M059J (cell line): ENCODE measurements at regions not wholly inside any gene's neighbourhood (a gene's known extent, or its start where the extent isn't known, plus 50 kb on each side); places are given as distances from the start of the nearest gene placed in this dataset.

Source experiments
- DNase-seq: peaks from one replicate; pipeline ENCODE4 v3.0.0-alpha.2; 2012; ENCODE audit warnings: low read depth

GRCh38 chr2:103959174-103960128 is 894.5 kb upstream of the POU3F3 start:
- DNase-seq: peak; percentile 1

GRCh38 chr2:103960129-103960513 is 893.8 kb upstream of the POU3F3 start:
- no peak for DNase-seq

- DNase-seq: no peak
Observed at GRCh38 chr2:103960951-103961350, 893.0 kb upstream of the POU3F3 start.

GRCh38 chr2:103961862-103962261 is 892.1 kb upstream of the POU3F3 start:
- no peak for DNase-seq

- no peak for DNase-seq
Observed at GRCh38 chr2:103962670-103963069, 891.2 kb upstream of the POU3F3 start.

DNA sequence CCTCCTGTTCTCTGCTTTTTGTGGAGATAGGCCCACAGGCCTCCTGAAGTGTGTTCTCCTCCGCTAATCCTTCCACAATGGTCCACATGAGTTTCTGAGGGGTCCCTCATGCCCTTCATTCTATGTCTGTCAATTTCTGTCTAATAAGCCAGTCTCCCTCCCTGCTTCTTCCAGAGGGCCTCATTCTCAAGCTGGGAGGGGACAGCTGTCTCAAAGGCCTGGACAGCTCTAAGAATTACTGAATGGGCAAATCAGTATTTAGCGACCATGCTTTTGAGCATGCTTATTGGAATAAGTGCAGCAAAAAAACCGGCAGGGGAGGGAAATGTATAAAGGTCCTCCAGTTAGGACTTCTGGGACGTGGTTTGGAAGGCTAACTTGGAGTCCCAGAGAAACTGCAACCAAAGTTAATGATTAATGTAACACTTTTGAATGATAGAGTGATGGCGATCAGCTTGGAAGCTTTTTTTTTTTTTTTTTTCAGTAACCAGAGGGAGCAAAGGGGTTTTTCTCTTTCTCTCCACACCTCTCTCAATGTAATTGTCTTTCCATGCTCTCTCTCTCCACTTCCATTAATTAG is 890.7 kb upstream of the POU3F3 start:
- DNase-seq: no peak

GRCh38 chr2:103977241-103977640 is 876.7 kb upstream of the POU3F3 start:
- DNase-seq: no peak

- DNase-seq: no peak
Observed at GRCh38 chr2:103977668-103978067, 876.2 kb upstream of the POU3F3 start.

GRCh38 chr2:103980401-103980800 is 873.5 kb upstream of the POU3F3 start:
- DNase-seq: no peak

DNA sequence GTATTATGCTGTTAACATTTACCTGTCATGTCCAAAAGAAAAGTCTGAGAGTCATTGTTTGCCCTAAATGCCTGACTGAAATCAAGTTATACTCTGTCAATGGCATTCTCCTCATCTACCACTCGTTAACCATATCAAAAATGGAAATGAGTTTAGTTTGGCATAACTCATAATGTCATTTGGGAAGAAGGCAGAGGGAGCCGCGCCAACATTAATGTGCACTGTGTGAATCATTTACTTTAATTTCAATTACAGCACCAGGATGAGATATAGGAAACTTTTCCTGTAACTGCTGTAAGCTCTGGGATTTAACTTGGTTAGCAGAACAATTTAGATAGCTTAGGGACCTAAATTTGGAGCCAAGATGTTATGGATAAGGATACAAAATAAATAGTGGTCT is 871.2 kb upstream of the POU3F3 start:
- no peak for DNase-seq

DNA sequence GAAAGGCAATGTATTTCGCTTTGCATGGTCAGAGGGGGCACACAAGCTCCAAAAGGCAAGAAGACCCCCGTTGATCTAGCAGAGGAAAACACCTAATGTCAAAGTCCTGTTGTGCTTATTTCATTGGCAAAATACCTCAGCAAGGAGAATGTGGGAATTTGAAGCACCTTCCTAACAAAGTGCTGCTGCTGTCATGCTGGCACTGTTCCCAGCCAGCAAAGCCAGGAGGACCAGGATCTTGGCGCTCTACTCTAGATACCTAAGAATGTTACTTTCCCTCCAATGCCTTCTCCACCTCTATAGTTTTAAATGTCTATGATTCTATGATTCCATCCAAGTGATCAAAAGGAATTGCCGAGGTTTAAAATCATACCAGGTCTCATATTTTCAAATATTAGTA is 867.9 kb upstream of the POU3F3 start:
- no peak for DNase-seq

- no peak for DNase-seq
Observed at GRCh38 chr2:103991591-103991990, 862.3 kb upstream of the POU3F3 start.

DNA sequence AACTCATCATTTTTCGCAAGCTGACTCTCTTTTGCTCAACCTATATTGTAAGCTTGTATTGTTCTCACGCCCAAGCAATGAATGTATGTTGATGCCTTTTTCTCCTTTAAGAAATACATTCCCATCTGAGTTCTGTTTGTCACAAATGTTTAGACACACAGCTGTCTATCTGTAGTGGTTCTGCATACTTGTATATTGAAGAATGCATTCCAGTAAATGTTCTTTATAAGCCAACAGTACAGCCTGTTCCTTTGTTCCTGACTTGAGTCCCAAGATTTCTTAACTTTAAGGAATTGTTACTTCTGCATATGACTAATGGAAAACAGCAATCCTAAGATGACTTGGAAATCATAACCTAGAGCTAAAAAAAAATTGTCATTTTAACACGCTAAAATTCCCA is 849.1 kb upstream of the POU3F3 start:
- no peak for DNase-seq

GRCh38 chr2:104016801-104017200 is 837.1 kb upstream of the POU3F3 start:
- no peak for DNase-seq

GRCh38 chr2:104023306-104023705 is 830.6 kb upstream of the POU3F3 start:
- DNase-seq: no peak

- no peak for DNase-seq
Observed at GRCh38 chr2:104023765-104024164, 830.1 kb upstream of the POU3F3 start.

- DNase-seq: no peak
Observed at GRCh38 chr2:104025295-104025694, 828.6 kb upstream of the POU3F3 start.

DNA sequence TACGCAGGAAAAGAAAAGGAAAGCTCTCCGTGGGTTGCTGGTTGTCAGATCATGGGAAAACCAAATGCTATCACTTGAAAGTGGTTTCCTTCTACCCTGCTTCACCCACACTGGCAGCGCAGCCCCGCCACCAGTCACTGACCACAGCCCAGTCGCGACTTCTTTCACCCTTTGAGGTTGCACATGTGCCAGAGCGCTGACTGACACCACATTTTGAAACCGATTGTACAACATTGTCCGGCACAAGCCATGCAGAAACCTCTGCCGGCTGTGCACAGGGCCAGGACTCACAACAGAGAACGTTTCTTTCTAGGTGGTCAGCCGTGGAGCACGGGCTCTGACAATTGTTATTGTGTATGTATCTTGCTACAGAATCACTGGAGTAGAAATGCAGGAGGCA is 827.2 kb upstream of the POU3F3 start:
- DNase-seq: no peak

DNA sequence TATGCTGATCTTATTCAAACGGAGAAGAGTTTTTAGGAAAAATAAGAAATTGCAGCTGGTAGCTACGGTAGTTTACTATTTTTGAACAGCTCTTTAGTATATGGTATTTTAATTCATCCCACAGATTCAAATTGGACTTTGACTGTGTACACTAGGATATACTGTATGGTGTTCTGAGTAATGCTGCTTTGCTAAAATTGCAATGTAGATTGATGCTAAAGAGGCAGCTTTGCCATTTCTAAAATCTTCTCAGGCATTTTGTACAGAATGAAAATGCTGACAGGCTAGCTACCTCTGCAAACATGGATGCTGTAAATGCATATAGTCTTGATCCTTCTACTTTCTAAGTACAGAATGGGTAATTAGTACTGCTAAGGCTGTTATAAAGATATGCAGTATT is 826.6 kb upstream of the POU3F3 start:
- no peak for DNase-seq

GRCh38 chr2:104028061-104028460 is 825.9 kb upstream of the POU3F3 start:
- DNase-seq: no peak

DNA sequence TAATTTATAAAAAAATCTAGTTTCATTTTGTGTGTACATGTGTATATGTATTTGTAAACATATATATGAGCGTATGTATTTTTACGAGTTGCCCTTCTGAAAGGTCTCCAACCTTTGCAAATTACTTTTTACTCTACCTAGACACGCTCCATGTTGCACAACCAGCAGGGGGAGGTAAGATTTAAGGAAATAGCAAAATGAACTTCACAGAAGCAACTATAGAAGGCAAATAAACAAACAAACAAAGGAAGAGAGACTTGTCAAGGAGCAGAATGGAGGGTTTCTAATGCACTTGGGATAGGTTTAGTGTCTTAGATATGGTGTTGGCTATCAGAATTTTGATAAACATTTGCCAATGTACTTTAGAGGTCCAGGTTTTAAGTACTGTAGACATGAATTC is 820.5 kb upstream of the POU3F3 start:
- no peak for DNase-seq

DNA sequence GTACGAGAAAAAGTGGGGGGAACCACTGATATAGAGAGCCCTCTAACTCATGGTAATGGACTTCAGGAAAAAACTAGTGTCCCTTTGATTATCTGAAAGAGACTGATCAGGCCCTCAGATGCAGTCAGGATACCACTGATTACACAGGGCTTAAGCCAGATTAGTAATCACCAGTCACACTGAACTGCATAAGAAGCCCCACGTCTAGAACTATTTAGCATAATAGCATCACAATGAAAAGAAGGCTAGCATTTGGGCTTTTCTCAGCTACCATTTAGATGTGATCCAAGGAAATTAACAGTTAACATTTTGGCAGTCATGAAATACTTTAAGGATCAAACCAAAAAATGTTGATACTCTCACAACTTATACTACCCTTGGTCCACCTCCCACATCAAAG is 813.1 kb upstream of the POU3F3 start:
- no peak for DNase-seq

DNA sequence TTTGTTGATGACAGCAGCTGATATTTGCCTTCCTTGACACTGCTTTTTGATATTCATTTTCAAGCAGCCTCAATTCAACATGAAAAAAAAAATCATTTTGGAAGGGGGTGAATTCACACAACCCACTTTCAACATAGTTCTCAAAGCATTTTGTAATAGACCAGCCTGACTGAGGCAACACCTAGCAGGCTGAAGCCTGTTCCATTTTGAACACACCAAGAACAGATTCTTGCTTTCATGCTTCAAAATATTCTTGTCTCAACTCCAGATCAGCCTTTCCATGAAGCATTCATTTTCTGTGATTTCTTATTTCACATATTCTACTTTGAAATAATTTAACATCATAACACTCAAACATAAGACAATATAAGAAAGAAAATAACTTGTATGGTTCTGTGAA is 812.6 kb upstream of the POU3F3 start:
- no peak for DNase-seq

- no peak for DNase-seq
Observed at GRCh38 chr2:104043864-104044263, 810.1 kb upstream of the POU3F3 start.
